ENCODE measurements at regions not wholly inside any gene's neighbourhood (a gene's known extent, or its start where the extent isn't known, plus 50 kb on each side); places are given as distances from the start of the nearest gene placed in this dataset.
A peak's percentile ranks its signal among the peaks of the same experiment; 100 is the strongest.

DNA sequence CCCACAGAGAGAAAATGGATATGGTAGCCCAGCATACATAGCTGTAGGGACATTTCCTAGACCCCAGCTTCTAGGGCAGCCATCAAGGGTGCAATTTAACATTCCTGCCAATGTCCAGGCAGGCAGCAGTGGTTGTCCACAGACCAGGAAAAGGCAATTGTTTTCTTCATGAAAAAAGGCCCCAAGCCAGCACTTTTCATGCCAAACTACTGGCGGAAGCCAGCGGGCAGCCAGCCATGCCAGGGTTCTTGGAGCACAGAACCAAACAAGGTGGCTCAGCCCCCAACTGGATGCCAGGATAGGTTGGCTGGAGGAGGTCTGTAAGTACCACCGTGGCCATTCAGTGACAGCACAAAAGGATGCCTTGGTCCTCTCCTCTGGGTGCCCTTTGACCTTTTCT lies 94.6 kb downstream of the BANF2 start:
- DNase-seq (ENCODE audit: low read depth): no peak

DNA sequence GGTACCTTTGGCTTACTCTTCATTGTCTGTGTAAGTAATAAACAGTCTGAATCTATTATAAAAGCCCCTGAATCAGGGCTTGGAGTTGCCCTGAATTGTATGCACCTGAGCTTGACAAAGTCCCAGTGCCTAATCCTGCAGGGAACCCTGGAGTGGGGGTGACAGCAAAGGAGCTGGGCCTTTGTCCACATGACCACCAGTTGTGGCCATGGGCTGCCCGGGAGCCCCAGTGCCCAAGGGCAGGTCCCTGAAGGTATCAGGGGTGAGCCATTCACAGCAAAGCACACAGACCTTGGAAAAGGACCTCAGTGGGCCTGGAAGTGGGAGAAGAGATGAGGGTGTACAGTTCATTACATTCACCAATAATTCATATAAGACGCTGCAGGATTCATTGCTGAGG lies 94.2 kb downstream of the BANF2 start:
- no peak for DNase-seq (ENCODE audit: low read depth)

DNA sequence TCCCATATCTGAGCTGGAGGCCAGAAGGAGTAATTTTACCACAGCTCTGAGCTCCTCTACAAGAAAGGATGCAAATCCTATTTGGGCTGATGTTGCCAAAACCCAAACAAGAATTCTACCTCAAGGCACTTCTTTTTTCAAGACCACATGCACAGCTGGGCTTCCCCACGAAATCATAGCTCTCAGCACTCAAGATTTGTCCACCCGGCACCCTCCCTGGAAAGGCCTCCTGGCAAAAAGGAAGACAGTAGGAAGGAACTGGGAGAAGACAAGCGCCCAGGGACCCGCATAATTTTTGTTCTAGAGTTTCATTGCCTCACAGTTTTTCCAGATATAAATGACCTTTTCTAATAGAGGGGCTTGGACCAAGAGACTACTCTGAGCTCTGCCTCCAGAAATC lies 90.5 kb downstream of the BANF2 start:
- peak; percentile 28 for DNase-seq (ENCODE audit: low read depth)

DNA sequence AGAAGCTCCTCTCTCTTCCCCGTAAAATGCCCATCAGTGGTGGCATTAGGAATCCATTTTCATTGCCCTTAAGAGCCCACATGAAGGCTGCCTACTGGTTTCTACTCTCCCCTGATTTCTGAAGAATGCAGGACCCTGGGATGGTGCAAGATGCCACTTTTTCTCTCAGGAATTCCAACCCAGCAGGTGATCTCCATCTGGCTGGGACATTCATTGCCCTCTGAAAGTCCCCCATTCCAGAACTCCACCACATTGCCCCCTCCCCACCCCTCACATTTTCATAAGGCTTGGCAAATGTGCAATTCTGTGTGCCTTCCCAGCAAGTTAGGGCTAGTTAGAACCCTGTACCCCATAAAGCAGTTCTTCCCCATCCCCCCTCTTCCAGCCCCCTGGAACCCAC lies 88.0 kb downstream of the BANF2 start:
- DNase-seq (ENCODE audit: low read depth): no peak

DNA sequence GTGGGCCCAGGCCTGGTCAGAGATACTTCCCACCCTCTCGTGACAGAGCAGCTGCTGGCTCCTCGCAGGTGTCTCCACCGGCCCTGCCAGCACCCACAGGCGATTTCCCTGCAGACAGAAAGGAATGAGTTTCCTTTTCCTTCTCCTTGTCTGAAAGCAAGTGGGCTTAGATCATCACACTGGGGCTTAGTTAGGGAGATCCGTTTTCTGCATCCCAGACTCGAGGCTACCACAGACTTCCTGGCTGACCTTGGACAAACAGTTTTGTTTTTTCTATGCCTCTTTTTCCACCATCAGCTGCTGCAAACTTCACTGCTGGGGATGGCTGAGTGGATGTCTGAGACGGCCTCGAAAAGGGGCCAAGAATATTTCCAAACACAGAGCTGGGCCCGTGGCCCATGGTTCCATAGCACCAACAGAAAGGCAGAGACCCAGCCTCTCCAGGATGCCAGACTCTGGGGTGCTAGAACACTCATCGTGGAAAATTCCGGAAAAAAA lies 86.5 kb downstream of the BANF2 start:
- DNase-seq (ENCODE audit: low read depth): peak; percentile 59
